GM12873 (cell line): ENCODE measurements at regions not wholly inside any gene's neighbourhood (a gene's known extent, or its start where the extent isn't known, plus 50 kb on each side); places are given as distances from the start of the nearest gene placed in this dataset.
A peak's percentile ranks its signal among the peaks of the same experiment; 100 is the strongest.

Experiments used
- CTCF ChIP-seq: IDR thresholded peaks from 2 replicates; pipeline ENCODE4 v1.5.1; 2012; ENCODE audit warnings: low read depth, mild to moderate bottlenecking, moderate library complexity, low read length, control low read depth; ENCODE audit not compliant: insufficient read depth; ENCODE audit errors: missing control alignments

- no peak for TF ChIP-seq CTCF
These were observed 439.2 kb downstream of the DNAH5 start for GRCh38 chr5:13505326-13505725.

DNA sequence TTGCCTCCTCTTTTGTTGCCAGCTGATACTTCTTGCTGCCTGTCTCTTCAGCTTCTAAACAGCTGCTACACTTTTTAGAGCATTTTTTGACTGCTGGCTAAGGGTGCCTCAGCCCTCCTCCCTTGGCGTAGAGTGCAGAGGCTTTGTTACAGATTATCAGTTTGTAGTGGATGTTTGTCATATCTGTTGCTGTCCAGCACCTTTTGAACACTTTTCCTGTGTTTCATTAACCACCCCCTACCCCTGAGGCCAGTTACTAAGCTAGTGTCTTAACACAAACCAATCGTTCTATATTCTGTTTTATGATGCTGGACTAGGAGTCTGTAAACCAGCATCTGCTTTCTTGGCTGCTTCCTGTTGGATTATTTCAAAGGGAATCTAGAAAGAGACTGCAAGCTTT, 441.5 kb downstream of the DNAH5 start:
- TF ChIP-seq CTCF, result no peak

DNA sequence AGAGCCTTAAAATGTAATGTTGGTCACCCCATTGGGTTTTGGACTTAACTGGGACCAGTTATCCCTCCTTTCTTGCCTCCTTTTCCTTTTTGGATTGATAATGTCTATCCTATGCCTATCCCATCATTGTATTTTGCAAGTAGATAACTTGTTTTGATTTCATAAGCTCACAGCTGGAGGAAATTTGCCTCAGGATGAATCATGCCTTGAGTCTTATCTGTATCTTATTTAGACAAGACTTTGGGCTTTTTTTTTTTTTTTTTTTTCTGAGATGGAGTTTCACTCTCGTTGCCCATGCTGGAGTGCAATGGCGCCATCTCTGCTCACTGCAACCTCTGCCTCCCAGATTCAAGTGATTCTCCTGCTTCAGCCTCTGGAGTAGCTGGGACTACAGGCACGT, 443.3 kb downstream of the DNAH5 start:
- no peak for TF ChIP-seq CTCF

GRCh38 chr5:13498279-13498678, 446.2 kb downstream of the DNAH5 start:
- TF ChIP-seq CTCF, result no peak

GRCh38 chr5:13488254-13488931, 456.1 kb downstream of the DNAH5 start:
- TF ChIP-seq CTCF, result no peak

DNA sequence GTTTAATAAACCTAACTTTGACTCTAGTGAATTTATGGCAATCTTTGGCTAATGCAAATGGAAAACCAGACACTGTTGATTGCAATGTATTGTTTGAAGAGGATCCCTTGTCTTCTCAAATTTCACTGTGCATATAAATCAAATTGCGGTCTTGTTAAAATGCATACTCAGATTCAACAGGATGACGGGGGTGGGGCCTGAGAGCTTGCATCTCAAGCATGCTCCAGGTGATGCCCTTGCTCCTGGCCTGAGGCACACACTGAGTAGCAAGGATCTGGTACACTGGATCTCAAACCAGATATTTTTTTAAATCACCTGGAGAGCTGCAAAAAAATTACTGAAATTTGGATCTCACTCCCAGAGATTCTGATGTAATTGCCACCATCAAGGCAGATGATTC, 463.7 kb downstream of the DNAH5 start:
- no peak for TF ChIP-seq CTCF

GRCh38 chr5:13478831-13479465, 465.5 kb downstream of the DNAH5 start:
- TF ChIP-seq CTCF, result peak; percentile 48
